K562 (cell line): ENCODE measurements at regions not wholly inside any gene's neighbourhood (a gene's known extent, or its start where the extent isn't known, plus 50 kb on each side); places are given as distances from the start of the nearest gene placed in this dataset.

ENCODE experiments used
- ATAC-seq: fragments of 200-7000 bp; cut with Tn5 transposase; 3 replicates; pipeline ENCODE4 v1.9.1; 2020; ENCODE audit warnings: moderate library complexity
- BruUV-seq: library from RNA; stranded (reverse); fragments of 400-500 nt; replicated peaks from 2 replicates; lab custom pipeline; 2021; lab: Mats Ljungman, UMichigan
- CTCF ChIA-PET: fragments of 300-600 bp; formaldehyde crosslinking; extraction: SDS; loops from one replicate; lab custom pipeline; 2021; ENCODE audit warnings: low intra/inter-chr PET ratio; lab: Yijun Ruan, JAX
- POLR2A ChIA-PET: fragments of 300-600, 350-650 bp; sonication (Branson Sonifier 250); formaldehyde crosslinking; extraction: SDS; loops from one replicate; lab custom pipeline; 2021; ENCODE audit warnings: antibody characterized with exemption, inconsistent platforms; lab: Yijun Ruan, JAX
- DNase-seq, 4 experiments: peaks; one replicate each; pipeline versions ENCODE4 v3.0.0 to v3.0.0-alpha.2; 2011 to 2018; ENCODE audit warnings: low spot score in 3 of 4, mixed read lengths in 3 of 4; ENCODE audit errors: extremely low read depth in 1 of 4
- FAIRE-seq: peaks from 2 replicates; lab custom pipeline; 2011; peaks lifted over from hg19 to GRCh38; lab: Jason Lieb, UNC
- H2AFZ ChIP-seq: 2 replicates; pipeline ENCODE4 v1.6.0; 2011; ENCODE audit warnings: low read depth, low read length, control low read depth, inconsistent platforms
- H3K27ac ChIP-seq: fragments of 200-600 bp; 3 replicates; pipeline ENCODE4 v1.8.0; 2011; ENCODE audit warnings: low read depth, mild to moderate bottlenecking, control low read depth, inconsistent platforms, low read length, moderate library complexity, mixed read lengths; ENCODE audit errors: extremely low read depth
- H3K27me3 ChIP-seq, 2 experiments: fragments of 300-600 bp in 1 of 2; 2 replicates in 1 of 2; 3 replicates in 1 of 2; pipeline versions ENCODE4 v1.6.0 to v1.8.0; 2011; ENCODE audit warnings: inconsistent platforms in 2 of 2, low read length in 2 of 2, mild to moderate bottlenecking in 1 of 2, mixed read lengths in 1 of 2, moderate library complexity in 1 of 2; ENCODE audit not compliant: control insufficient read depth in 2 of 2, insufficient read depth in 2 of 2
- H3K36me3 ChIP-seq: fragments of 300-600 bp; 3 replicates; pipeline ENCODE4 v1.8.0; 2011; ENCODE audit warnings: mild to moderate bottlenecking, low read length, inconsistent platforms; ENCODE audit not compliant: control insufficient read depth, insufficient read depth
- H3K4me1 ChIP-seq, 2 experiments: fragments of 200-600 bp in 1 of 2; replicated peaks in 1 of 2; 2 replicates in 1 of 2; 3 replicates in 1 of 2; pipeline versions ENCODE4 v1.5.1 to v1.8.0; 2011; ENCODE audit warnings: inconsistent platforms in 2 of 2, low read length in 2 of 2, mild to moderate bottlenecking in 1 of 2, mixed read lengths in 1 of 2, moderate library complexity in 1 of 2; ENCODE audit not compliant: control insufficient read depth in 2 of 2, insufficient read depth in 2 of 2
- H3K4me2 ChIP-seq: 2 replicates; pipeline ENCODE4 v1.6.1; 2011; ENCODE audit warnings: low read length, control low read depth, inconsistent platforms, mixed read lengths; ENCODE audit not compliant: insufficient read depth
- H3K4me3 ChIP-seq: fragments of 200-600 bp; sonication (generic), shearing (Covaris generic); 2 replicates; pipeline ENCODE4 v1.5.1; 2016; ENCODE audit warnings: control low read depth, inconsistent platforms
- H3K79me2 ChIP-seq: fragments of 200-600 bp; 3 replicates; pipeline ENCODE4 v1.8.0; 2011; ENCODE audit warnings: low read length, inconsistent platforms; ENCODE audit not compliant: control insufficient read depth, insufficient read depth
- H3K9ac ChIP-seq, 2 experiments: 2 replicates each; pipeline versions ENCODE4 v1.6.0 to v1.6.1; 2011; ENCODE audit warnings: low read depth in 2 of 2, low read length in 2 of 2, control low read depth in 1 of 2, inconsistent platforms in 1 of 2, mild to moderate bottlenecking in 1 of 2, mixed read lengths in 1 of 2; ENCODE audit not compliant: insufficient read depth in 1 of 2
- H3K9me1 ChIP-seq: one replicate; pipeline ENCODE4 v1.6.0; 2011; ENCODE audit warnings: inconsistent platforms, mild to moderate bottlenecking, low read length, moderate library complexity; ENCODE audit not compliant: control insufficient read depth, insufficient read depth
- H3K9me3 ChIP-seq: replicated peaks from 2 replicates; pipeline ENCODE4 v1.5.1; 2011; ENCODE audit warnings: low read depth, low read length, inconsistent platforms; ENCODE audit not compliant: control insufficient read depth, insufficient read depth
- H4K20me1 ChIP-seq: replicated peaks from 2 replicates; pipeline ENCODE4 v1.6.1; 2011; ENCODE audit warnings: low read length, inconsistent platforms, mixed read lengths; ENCODE audit not compliant: control insufficient read depth, insufficient read depth
- SMC3 ChIP-seq: conservative IDR thresholded peaks from 2 replicates; pipeline ENCODE4 v1.6.1; 2011; ENCODE audit warnings: low read depth, low read length, improper control_type of control experiment; ENCODE audit not compliant: insufficient read depth
- WGBS: fragments of 100-300 bp; shearing (Covaris generic); methylation state at CpG from one replicate; pipeline ENCODE4 v1.1.6; 2016; ENCODE audit warnings: low coverage, mixed read lengths; ENCODE audit not compliant: insufficient coverage; ENCODE audit errors: missing lambda C conversion rate; 5-methylcytosine and 5-hydroxymethylcytosine counted together
- in situ Hi-C: fragments of 300-500 bp; cut with MboI; formaldehyde crosslinking; loops from 4 replicates; pipeline ENCODE4 v1.15.0; 2018; ENCODE audit warnings: inconsistent platforms, mixed read lengths
- intact Hi-C: fragments of 100-400 bp; cut with micrococcal nuclease; formaldehyde crosslinking; loops from 2 replicates; pipeline ENCODE4 v1.14.2; 2022
- TF ChIP-seq, protein P1 (sequence below), 2 experiments: fragments of 450-650 bp; formaldehyde crosslinking in 1 of 2; IDR thresholded peaks; 2 replicates each; pipeline versions ENCODE4 v1.4.0 to v1.6.1; 2014 to 2020; ENCODE audit warnings: mild to moderate bottlenecking in 2 of 2, borderline replicate concordance in 1 of 2, low read depth in 1 of 2
- TF ChIP-seq, protein P2 (sequence below): fragments of 450-650 bp; formaldehyde crosslinking; IDR thresholded peaks from 2 replicates; pipeline ENCODE4 v1.4.0; 2022; ENCODE audit warnings: missing genetic modification characterization
- TF ChIP-seq, protein P3 (sequence below): sonication (generic); formaldehyde crosslinking; IDR thresholded peaks from 2 replicates; pipeline ENCODE4 v1.8.0; 2022; ENCODE audit warnings: missing genetic modification reagents, mild to moderate bottlenecking, borderline replicate concordance
- TF ChIP-seq, protein P4 (sequence below), 3 experiments: IDR thresholded peaks in 2 of 3; conservative IDR thresholded peaks in 1 of 3; 2 replicates each; pipeline ENCODE4 v1.5.1; 2011 to 2012; ENCODE audit warnings: low read length in 3 of 3, mild to moderate bottlenecking in 3 of 3, control low read depth in 2 of 3, improper control_type of control experiment in 1 of 3, inconsistent platforms in 1 of 3, low read depth in 1 of 3, mixed read lengths in 1 of 3, moderate library complexity in 1 of 3; ENCODE audit not compliant: insufficient read depth in 2 of 3

DNA sequence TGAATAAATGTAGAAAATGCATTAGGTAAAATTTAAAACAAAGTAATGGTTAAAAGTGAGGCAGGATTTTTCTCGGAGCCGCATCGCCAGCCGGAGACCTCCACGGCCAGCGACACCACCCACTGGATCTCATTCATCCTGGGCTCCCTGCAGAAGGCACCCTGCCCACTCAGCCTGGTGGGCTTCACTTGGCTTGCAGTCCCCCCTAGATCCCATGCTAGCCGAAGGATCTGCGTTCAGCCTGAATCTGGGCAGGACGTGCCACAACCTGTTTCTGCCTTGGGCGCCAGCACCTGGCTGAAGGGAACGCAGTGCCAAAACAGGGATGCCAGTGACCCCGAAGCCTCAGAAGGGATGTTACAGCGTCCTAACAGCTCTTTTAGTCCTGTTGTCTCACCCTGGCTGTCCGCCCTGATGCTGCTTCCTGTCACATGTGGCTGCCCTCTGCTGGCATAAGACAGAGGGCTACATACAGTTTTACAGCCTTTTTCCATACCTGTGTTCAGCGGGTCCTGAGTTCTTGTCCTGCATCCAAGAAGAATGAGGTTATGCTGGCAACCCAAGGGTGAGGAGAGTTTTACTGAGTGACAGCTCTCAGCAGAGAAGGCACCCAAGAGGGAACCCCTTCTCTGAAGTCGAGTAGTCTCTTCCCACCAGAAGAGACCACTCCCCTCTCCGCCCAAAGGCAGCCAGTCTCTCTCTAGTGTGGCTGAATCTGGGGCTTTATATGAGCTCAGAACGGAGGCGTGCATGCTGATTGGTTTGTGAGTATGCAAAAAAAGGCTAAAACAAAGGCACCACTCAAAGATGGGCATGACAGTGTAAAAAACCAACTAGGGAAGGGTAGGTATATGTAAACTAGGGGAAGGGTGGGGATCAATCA lies 173.1 kb upstream of the GYPC start:
- CTCF ChIA-PET: interaction anchor here (1.1 kb wide), 1 partner anchor 238 kb away, joined by 3 read pairs; no protein-coding TSS in a partner anchor
- ATAC-seq: peak; percentile 95
- no TSS peak for BruUV-seq
- TF ChIP-seq, protein P1, sequence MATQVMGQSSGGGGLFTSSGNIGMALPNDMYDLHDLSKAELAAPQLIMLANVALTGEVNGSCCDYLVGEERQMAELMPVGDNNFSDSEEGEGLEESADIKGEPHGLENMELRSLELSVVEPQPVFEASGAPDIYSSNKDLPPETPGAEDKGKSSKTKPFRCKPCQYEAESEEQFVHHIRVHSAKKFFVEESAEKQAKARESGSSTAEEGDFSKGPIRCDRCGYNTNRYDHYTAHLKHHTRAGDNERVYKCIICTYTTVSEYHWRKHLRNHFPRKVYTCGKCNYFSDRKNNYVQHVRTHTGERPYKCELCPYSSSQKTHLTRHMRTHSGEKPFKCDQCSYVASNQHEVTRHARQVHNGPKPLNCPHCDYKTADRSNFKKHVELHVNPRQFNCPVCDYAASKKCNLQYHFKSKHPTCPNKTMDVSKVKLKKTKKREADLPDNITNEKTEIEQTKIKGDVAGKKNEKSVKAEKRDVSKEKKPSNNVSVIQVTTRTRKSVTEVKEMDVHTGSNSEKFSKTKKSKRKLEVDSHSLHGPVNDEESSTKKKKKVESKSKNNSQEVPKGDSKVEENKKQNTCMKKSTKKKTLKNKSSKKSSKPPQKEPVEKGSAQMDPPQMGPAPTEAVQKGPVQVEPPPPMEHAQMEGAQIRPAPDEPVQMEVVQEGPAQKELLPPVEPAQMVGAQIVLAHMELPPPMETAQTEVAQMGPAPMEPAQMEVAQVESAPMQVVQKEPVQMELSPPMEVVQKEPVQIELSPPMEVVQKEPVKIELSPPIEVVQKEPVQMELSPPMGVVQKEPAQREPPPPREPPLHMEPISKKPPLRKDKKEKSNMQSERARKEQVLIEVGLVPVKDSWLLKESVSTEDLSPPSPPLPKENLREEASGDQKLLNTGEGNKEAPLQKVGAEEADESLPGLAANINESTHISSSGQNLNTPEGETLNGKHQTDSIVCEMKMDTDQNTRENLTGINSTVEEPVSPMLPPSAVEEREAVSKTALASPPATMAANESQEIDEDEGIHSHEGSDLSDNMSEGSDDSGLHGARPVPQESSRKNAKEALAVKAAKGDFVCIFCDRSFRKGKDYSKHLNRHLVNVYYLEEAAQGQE (IDR thresholded peaks at IDR 0.05; ENCODE audit: borderline replicate concordance): peak; percentile 28; the same call in 1 of the 2 replicates
- TF ChIP-seq, protein P1 (CRISPR knock-in tag; IDR thresholded peaks at IDR 0.05; ENCODE audit: low read depth): no peak
- TF ChIP-seq, protein P2, sequence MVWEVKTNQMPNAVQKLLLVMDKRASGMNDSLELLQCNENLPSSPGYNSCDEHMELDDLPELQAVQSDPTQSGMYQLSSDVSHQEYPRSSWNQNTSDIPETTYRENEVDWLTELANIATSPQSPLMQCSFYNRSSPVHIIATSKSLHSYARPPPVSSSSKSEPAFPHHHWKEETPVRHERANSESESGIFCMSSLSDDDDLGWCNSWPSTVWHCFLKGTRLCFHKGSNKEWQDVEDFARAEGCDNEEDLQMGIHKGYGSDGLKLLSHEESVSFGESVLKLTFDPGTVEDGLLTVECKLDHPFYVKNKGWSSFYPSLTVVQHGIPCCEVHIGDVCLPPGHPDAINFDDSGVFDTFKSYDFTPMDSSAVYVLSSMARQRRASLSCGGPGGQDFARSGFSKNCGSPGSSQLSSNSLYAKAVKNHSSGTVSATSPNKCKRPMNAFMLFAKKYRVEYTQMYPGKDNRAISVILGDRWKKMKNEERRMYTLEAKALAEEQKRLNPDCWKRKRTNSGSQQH (CRISPR knock-in tag): no peak
- peak; percentile 59 for TF ChIP-seq SMC3
- TF ChIP-seq, protein P3, sequence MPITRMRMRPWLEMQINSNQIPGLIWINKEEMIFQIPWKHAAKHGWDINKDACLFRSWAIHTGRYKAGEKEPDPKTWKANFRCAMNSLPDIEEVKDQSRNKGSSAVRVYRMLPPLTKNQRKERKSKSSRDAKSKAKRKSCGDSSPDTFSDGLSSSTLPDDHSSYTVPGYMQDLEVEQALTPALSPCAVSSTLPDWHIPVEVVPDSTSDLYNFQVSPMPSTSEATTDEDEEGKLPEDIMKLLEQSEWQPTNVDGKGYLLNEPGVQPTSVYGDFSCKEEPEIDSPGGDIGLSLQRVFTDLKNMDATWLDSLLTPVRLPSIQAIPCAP (CRISPR knock-in tag): no peak
- TF ChIP-seq, protein P4, sequence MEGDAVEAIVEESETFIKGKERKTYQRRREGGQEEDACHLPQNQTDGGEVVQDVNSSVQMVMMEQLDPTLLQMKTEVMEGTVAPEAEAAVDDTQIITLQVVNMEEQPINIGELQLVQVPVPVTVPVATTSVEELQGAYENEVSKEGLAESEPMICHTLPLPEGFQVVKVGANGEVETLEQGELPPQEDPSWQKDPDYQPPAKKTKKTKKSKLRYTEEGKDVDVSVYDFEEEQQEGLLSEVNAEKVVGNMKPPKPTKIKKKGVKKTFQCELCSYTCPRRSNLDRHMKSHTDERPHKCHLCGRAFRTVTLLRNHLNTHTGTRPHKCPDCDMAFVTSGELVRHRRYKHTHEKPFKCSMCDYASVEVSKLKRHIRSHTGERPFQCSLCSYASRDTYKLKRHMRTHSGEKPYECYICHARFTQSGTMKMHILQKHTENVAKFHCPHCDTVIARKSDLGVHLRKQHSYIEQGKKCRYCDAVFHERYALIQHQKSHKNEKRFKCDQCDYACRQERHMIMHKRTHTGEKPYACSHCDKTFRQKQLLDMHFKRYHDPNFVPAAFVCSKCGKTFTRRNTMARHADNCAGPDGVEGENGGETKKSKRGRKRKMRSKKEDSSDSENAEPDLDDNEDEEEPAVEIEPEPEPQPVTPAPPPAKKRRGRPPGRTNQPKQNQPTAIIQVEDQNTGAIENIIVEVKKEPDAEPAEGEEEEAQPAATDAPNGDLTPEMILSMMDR (IDR thresholded peaks at IDR 0.05 in 2 of 3, conservative IDR thresholded peaks at IDR 0.05 in 1 of 3; ENCODE audit: insufficient read depth in 2 of 3, low read depth in 1 of 3, low read length in 3 of 3): peak; percentile 53 to 64 (median 56)

More for the DNA sequence above, 173.1 kb upstream of the GYPC start:
- POLR2A ChIA-PET: no interaction called here
- in situ Hi-C loops (no loop called here), intact Hi-C loops (loop anchor here (1.0 kb wide), 1 partner anchor 238 kb away; no protein-coding TSS in a partner anchor)
- FAIRE-seq (peak; percentile 26), DNase-seq (peak in 2 of 4 experiments; percentile 32 to 55)
- H3K9me1 ChIP-seq: no peaks in the 10 kb centered on the region
- H4K20me1 ChIP-seq: no peaks in the 10 kb centered on the region
- H3K27me3 ChIP-seq: 0 out of 5 replicates have a peak, but pooled peaks cover 0 to 5% of the 10 kb centered on the region in 2 experiments
- no peaks in the 10 kb centered on the region for H3K9me3 ChIP-seq
- H3K4me2 ChIP-seq: no peak overlapping the region; the same call in 1 of the 2 replicates
- H3K4me1 ChIP-seq: no peaks in the 10 kb centered on the region; a peak in 1 of 5 replicates
- H3K4me3 ChIP-seq: no peak overlapping the region
- no peak overlapping the region; the same call in 1 of the 2 replicates for H2AFZ ChIP-seq
- no peak overlapping the region for H3K27ac ChIP-seq
- no peak overlapping the region for H3K9ac ChIP-seq
- no peaks in the 10 kb centered on the region for H3K36me3 ChIP-seq
- WGBS: 1% methylated on average over 19 of the region's 19 CpGs
- H3K79me2 ChIP-seq: no peaks in the 10 kb centered on the region
